ENCODE measurements at regions not wholly inside any gene's neighbourhood (a gene's known extent, or its start where the extent isn't known, plus 50 kb on each side); places are given as distances from the start of the nearest gene placed in this dataset.

GRCh38 chr2:199196686-199197085 is 261.1 kb downstream of the SATB2 start:
- TF ChIP-seq ZNF274 (IDR thresholded peaks at IDR 0.05; ENCODE audit: low read depth, low read length) = no peak
- no peak for TF ChIP-seq YY1 (IDR thresholded peaks at IDR 0.05; ENCODE audit: insufficient read depth, insufficient read length)
- TF ChIP-seq SUZ12 (IDR thresholded peaks at IDR 0.05; ENCODE audit: extremely low read depth, insufficient read depth, insufficient read length) = no peak
